A549 (cell line): ENCODE measurements at regions not wholly inside any gene's neighbourhood (a gene's known extent, or its start where the extent isn't known, plus 50 kb on each side); places are given as distances from the start of the nearest gene placed in this dataset.

Experiments
- ATAC-seq, 2 experiments: fragments of 200-7000 bp in 1 of 2; fragments of >200 bp in 1 of 2; cut with Nextera tagmentation in 1 of 2; cut with Tn5 transposase in 1 of 2; 3 replicates each; pipeline versions ENCODE4 v1.8.0 to v1.9.1; 2018 to 2020; ENCODE audit warnings: mild to moderate bottlenecking in 1 of 2, moderate library complexity in 1 of 2
- CTCF ChIA-PET: fragments of 300-600 bp; sonication (Branson Sonifier 250); formaldehyde crosslinking; extraction: SDS; loops from one replicate; lab custom pipeline; 2021; ENCODE audit warnings: antibody characterized with exemption, inconsistent platforms; lab: Yijun Ruan, JAX
- POLR2A ChIA-PET: fragments of 350-600 bp; formaldehyde crosslinking; extraction: SDS; loops from one replicate; lab custom pipeline; 2021; ENCODE audit warnings: antibody characterized with exemption, inconsistent platforms; lab: Yijun Ruan, JAX
- DNase-seq, 2 experiments: peaks; one replicate each; pipeline versions ENCODE4 v3.0.0 to v3.0.0-alpha.2; 2011 to 2016; ENCODE audit warnings: low read depth in 1 of 2, low spot score in 1 of 2
- FAIRE-seq: peaks from 2 replicates; lab custom pipeline; 2011; peaks lifted over from hg19 to GRCh38; lab: Jason Lieb, UNC
- H3K27ac ChIP-seq, 2 experiments: fragments of >200 bp; sonication (Bioruptor Twin); formaldehyde crosslinking; 3 replicates each; pipeline ENCODE4 v1.5.1; 2016 to 2017
- H3K4me1 ChIP-seq: fragments of >200 bp; sonication (Bioruptor Twin); formaldehyde crosslinking; 3 replicates; pipeline ENCODE4 v1.6.1; 2016
- H3K4me2 ChIP-seq: fragments of >200 bp; sonication (Bioruptor Twin); formaldehyde crosslinking; 3 replicates; pipeline ENCODE4 v1.6.1; 2016
- H3K4me3 ChIP-seq: fragments of >200 bp; sonication (Bioruptor Twin); formaldehyde crosslinking; 3 replicates; pipeline ENCODE4 v1.5.1; 2016
- H3K9me3 ChIP-seq: fragments of >200 bp; sonication (Bioruptor Twin); formaldehyde crosslinking; 3 replicates; pipeline ENCODE4 v1.6.1; 2016
- CBX8 ChIP-seq: fragments of 200-600 bp; sonication (generic); IDR thresholded peaks from 2 replicates; pipeline ENCODE4 v1.6.1; 2016
- EP300 ChIP-seq, 2 experiments: fragments of >200 bp; sonication (Bioruptor Twin); formaldehyde crosslinking; IDR thresholded peaks; 2 replicates in 1 of 2; 3 replicates in 1 of 2; pipeline ENCODE4 v1.6.1; 2016 to 2017
- ESRRA ChIP-seq: fragments of 150-350 bp; IDR thresholded peaks from 2 replicates; pipeline ENCODE4 v1.6.1; 2014; ENCODE audit warnings: mild to moderate bottlenecking, low read length, borderline replicate concordance
- HDAC2 ChIP-seq: fragments of 200-600 bp; sonication (generic); IDR thresholded peaks from 2 replicates; pipeline ENCODE4 v1.6.1; 2016
- HEYL ChIP-seq: fragments of 250-450 bp; sonication (Bioruptor Pico); IDR thresholded peaks from 2 replicates; pipeline ENCODE4 v1.8.0; 2021; ENCODE audit warnings: mild to moderate bottlenecking, moderate library complexity
- MAFK ChIP-seq: fragments of 450-650 bp; IDR thresholded peaks from 2 replicates; pipeline ENCODE4 v1.6.1; 2014; ENCODE audit not compliant: partially characterized antibody
- PHF8 ChIP-seq: fragments of 200-600 bp; sonication (generic); IDR thresholded peaks from 2 replicates; pipeline ENCODE4 v1.6.1; 2016; ENCODE audit warnings: low read depth, mild to moderate bottlenecking, antibody characterized with exemption, moderate library complexity, borderline replicate concordance
- RAD21 ChIP-seq, 2 experiments: fragments of >200 bp in 1 of 2; sonication (Bioruptor Twin) in 1 of 2; formaldehyde crosslinking in 1 of 2; IDR thresholded peaks in 1 of 2; conservative IDR thresholded peaks in 1 of 2; 2 replicates in 1 of 2; 3 replicates in 1 of 2; pipeline ENCODE4 v1.6.1; 2012 to 2018; ENCODE audit warnings: inconsistent platforms in 1 of 2
- RARB ChIP-seq: fragments of 250-450 bp; sonication (Bioruptor Pico); IDR thresholded peaks from 2 replicates; pipeline ENCODE4 v1.8.0; 2021; ENCODE audit warnings: mild to moderate bottlenecking, moderate library complexity
- RCOR1 ChIP-seq: fragments of 150-350 bp; IDR thresholded peaks from 2 replicates; pipeline ENCODE4 v1.6.1; 2014; ENCODE audit warnings: antibody characterized with exemption, low read length, low read depth
- RNF2 ChIP-seq: fragments of 200-600 bp; sonication (generic); IDR thresholded peaks from 2 replicates; pipeline ENCODE4 v1.6.1; 2016; ENCODE audit warnings: low read depth, mild to moderate bottlenecking, antibody characterized with exemption, moderate library complexity, borderline replicate concordance
- SMC3 ChIP-seq: fragments of >200 bp; sonication (Bioruptor Twin); formaldehyde crosslinking; IDR thresholded peaks from 3 replicates; pipeline ENCODE4 v1.6.1; 2018; ENCODE audit warnings: inconsistent platforms
- SREBF2 ChIP-seq: fragments of 450-650 bp; IDR thresholded peaks from 2 replicates; pipeline ENCODE4 v1.6.1; 2014; ENCODE audit warnings: mild to moderate bottlenecking, moderate library complexity
- TFCP2L1 ChIP-seq: fragments of 250-450 bp; sonication (Bioruptor Pico); IDR thresholded peaks from 2 replicates; pipeline ENCODE4 v1.5.0; 2021; ENCODE audit warnings: mild to moderate bottlenecking
- ZC3H11A ChIP-seq: fragments of 450-650 bp; IDR thresholded peaks from 2 replicates; pipeline ENCODE4 v1.6.1; 2014; ENCODE audit warnings: antibody characterized with exemption, mild to moderate bottlenecking
- WGBS: methylation state at CpG from one replicate; pipeline ENCODE4 v1.1.6; 2017; ENCODE audit errors: missing lambda C conversion rate; 5-methylcytosine and 5-hydroxymethylcytosine counted together
- TF ChIP-seq, protein P1 (sequence below): IDR thresholded peaks from 2 replicates; pipeline ENCODE4 v1.6.1; 2012
- TF ChIP-seq, protein P2 (sequence below): fragments of 200-600 bp; sonication (generic); IDR thresholded peaks from 2 replicates; pipeline ENCODE4 v1.6.1; 2016; ENCODE audit warnings: antibody characterized with exemption, mild to moderate bottlenecking, moderate library complexity
- TF ChIP-seq, protein P3 (sequence below): fragments of >200 bp; sonication (Bioruptor Twin); formaldehyde crosslinking; IDR thresholded peaks from 3 replicates; pipeline ENCODE4 v1.6.1; 2016
- TF ChIP-seq, protein P4 (sequence below): fragments of >200 bp; sonication (Bioruptor Twin); formaldehyde crosslinking; IDR thresholded peaks from 2 replicates; pipeline ENCODE4 v1.6.1; 2016
- TF ChIP-seq, protein P5 (sequence below): fragments of 250-450 bp; sonication (Bioruptor Pico); IDR thresholded peaks from 2 replicates; pipeline ENCODE4 v1.5.0; 2020; ENCODE audit warnings: low read depth, mild to moderate bottlenecking, moderate library complexity
- TF ChIP-seq, protein P6 (sequence below): IDR thresholded peaks from 2 replicates; pipeline ENCODE4 v1.6.1; 2012; ENCODE audit warnings: low read depth, borderline replicate concordance
- TF ChIP-seq, protein P7 (sequence below): fragments of >200 bp; sonication (Bioruptor Twin); formaldehyde crosslinking; IDR thresholded peaks from 3 replicates; pipeline ENCODE4 v1.5.1; 2016

DNA sequence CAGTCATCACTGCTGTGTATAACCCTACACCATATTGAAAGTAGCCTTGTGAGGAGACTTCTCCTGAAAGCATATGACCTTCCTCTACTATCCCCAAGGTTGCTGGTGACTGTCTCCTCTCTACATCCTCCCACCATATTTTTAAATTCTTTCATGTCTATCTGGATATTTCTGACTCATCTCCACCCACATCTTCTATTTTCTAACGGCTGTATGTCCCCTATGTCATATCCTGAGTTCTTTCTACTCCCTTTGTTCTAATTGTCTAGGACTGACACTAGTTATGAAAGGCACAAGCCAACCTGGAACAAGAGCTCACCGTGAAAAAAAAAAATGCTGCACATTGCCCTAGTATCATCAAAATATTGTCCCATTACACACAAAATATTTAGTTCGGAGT lies 218.3 kb upstream of the ZNF462 start:
- Histone ChIP-seq H3K4me2 (no peak overlapping the region), H3K27ac (no peak overlapping the region), H3K4me1 (no peaks in the 10 kb centered on the region)
- WGBS, result 47% methylated on average over 3 of the region's 3 CpGs
- POLR2A ChIA-PET, result no interaction called here
- TF ChIP-seq RCOR1 (no peak), PHF8 (no peak), EP300 (IDR thresholded peaks at IDR 0.05) (no peak), HDAC2 (no peak), HEYL (no peak), SREBF2 (no peak), RNF2 (no peak), RARB (no peak), TFCP2L1 (no peak), ZC3H11A (no peak), CBX8 (no peak), ESRRA (no peak), MAFK (no peak)
- TF ChIP-seq, protein P1, sequence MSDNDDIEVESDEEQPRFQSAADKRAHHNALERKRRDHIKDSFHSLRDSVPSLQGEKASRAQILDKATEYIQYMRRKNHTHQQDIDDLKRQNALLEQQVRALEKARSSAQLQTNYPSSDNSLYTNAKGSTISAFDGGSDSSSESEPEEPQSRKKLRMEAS, result no peak
- TF ChIP-seq, protein P2, sequence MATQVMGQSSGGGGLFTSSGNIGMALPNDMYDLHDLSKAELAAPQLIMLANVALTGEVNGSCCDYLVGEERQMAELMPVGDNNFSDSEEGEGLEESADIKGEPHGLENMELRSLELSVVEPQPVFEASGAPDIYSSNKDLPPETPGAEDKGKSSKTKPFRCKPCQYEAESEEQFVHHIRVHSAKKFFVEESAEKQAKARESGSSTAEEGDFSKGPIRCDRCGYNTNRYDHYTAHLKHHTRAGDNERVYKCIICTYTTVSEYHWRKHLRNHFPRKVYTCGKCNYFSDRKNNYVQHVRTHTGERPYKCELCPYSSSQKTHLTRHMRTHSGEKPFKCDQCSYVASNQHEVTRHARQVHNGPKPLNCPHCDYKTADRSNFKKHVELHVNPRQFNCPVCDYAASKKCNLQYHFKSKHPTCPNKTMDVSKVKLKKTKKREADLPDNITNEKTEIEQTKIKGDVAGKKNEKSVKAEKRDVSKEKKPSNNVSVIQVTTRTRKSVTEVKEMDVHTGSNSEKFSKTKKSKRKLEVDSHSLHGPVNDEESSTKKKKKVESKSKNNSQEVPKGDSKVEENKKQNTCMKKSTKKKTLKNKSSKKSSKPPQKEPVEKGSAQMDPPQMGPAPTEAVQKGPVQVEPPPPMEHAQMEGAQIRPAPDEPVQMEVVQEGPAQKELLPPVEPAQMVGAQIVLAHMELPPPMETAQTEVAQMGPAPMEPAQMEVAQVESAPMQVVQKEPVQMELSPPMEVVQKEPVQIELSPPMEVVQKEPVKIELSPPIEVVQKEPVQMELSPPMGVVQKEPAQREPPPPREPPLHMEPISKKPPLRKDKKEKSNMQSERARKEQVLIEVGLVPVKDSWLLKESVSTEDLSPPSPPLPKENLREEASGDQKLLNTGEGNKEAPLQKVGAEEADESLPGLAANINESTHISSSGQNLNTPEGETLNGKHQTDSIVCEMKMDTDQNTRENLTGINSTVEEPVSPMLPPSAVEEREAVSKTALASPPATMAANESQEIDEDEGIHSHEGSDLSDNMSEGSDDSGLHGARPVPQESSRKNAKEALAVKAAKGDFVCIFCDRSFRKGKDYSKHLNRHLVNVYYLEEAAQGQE, result no peak
- TF ChIP-seq, protein P3, sequence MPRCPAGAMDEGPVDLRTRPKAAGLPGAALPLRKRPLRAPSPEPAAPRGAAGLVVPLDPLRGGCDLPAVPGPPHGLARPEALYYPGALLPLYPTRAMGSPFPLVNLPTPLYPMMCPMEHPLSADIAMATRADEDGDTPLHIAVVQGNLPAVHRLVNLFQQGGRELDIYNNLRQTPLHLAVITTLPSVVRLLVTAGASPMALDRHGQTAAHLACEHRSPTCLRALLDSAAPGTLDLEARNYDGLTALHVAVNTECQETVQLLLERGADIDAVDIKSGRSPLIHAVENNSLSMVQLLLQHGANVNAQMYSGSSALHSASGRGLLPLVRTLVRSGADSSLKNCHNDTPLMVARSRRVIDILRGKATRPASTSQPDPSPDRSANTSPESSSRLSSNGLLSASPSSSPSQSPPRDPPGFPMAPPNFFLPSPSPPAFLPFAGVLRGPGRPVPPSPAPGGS, result no peak
- TF ChIP-seq, protein P4, sequence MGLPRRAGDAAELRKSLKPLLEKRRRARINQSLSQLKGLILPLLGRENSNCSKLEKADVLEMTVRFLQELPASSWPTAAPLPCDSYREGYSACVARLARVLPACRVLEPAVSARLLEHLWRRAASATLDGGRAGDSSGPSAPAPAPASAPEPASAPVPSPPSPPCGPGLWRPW, result no peak
- TF ChIP-seq, protein P5, sequence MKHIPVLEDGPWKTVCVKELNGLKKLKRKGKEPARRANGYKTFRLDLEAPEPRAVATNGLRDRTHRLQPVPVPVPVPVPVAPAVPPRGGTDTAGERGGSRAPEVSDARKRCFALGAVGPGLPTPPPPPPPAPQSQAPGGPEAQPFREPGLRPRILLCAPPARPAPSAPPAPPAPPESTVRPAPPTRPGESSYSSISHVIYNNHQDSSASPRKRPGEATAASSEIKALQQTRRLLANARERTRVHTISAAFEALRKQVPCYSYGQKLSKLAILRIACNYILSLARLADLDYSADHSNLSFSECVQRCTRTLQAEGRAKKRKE, result no peak
- TF ChIP-seq, protein P6, sequence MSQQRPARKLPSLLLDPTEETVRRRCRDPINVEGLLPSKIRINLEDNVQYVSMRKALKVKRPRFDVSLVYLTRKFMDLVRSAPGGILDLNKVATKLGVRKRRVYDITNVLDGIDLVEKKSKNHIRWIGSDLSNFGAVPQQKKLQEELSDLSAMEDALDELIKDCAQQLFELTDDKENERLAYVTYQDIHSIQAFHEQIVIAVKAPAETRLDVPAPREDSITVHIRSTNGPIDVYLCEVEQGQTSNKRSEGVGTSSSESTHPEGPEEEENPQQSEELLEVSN, result no peak
- TF ChIP-seq, all 56 proteins: peak for 0
- no peaks in the 10 kb centered on the region for H3K9me3 ChIP-seq
- FAIRE-seq (no peak), DNase-seq (no peak), ATAC-seq (no peak)
- no peak overlapping the region for H3K4me3 ChIP-seq
- CTCF ChIA-PET, result no interaction called here

DNA sequence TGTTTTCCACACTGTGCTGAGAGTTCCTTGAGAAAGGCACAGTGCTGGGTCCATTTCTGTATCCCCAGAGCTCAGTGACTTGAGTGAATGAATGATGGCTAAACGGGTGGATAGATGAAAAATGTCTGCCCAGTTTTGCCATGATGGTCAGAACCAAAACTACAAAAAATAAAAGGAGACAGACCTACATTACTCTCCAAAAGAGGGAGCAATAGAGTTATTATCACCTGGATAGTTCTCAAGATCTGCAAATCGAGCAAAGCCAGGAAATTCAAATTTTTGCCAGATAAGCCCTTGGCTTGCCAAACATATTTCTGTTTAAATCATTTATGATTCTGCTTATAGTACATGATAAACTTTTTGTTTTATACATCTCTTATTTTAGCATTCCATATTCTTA lies 214.2 kb upstream of the ZNF462 start:
- no peak overlapping the region for H3K27ac ChIP-seq
- TF ChIP-seq SMC3, result peak; percentile 32; the same call in 2 of the 3 replicates
- TF ChIP-seq, protein P7, sequence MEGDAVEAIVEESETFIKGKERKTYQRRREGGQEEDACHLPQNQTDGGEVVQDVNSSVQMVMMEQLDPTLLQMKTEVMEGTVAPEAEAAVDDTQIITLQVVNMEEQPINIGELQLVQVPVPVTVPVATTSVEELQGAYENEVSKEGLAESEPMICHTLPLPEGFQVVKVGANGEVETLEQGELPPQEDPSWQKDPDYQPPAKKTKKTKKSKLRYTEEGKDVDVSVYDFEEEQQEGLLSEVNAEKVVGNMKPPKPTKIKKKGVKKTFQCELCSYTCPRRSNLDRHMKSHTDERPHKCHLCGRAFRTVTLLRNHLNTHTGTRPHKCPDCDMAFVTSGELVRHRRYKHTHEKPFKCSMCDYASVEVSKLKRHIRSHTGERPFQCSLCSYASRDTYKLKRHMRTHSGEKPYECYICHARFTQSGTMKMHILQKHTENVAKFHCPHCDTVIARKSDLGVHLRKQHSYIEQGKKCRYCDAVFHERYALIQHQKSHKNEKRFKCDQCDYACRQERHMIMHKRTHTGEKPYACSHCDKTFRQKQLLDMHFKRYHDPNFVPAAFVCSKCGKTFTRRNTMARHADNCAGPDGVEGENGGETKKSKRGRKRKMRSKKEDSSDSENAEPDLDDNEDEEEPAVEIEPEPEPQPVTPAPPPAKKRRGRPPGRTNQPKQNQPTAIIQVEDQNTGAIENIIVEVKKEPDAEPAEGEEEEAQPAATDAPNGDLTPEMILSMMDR, result peak; percentile 25; the same call in 2 of the 3 replicates
- TF ChIP-seq RCOR1, result no peak
- peak; percentile 22 to 33; a peak in 3 of 5 replicates for TF ChIP-seq RAD21 (conservative IDR thresholded peaks at IDR 0.05 in 1 of 2, IDR thresholded peaks at IDR 0.05 in 1 of 2)
- H3K4me2 ChIP-seq, result no peak overlapping the region
- 0% methylated on average over 2 of the region's 2 CpGs for WGBS
- no peak overlapping the region for H3K4me3 ChIP-seq
- no peaks in the 10 kb centered on the region for H3K4me1 ChIP-seq
- ATAC-seq (no peak), DNase-seq (no peak), FAIRE-seq (no peak)
- POLR2A ChIA-PET, result no interaction called here
- CTCF ChIA-PET, result interaction anchor here (0.6 to 1.2 kb wide), 2 partner anchors 213 to 319 kb away, joined by 3 to 5 read pairs; no protein-coding TSS in a partner anchor
- H3K9me3 ChIP-seq, result no peaks in the 10 kb centered on the region
